ENCODE measurements at regions not wholly inside any gene's neighbourhood (a gene's known extent, or its start where the extent isn't known, plus 50 kb on each side); places are given as distances from the start of the nearest gene placed in this dataset.

- no peak for TF ChIP-seq CTCF (IDR thresholded peaks at IDR 0.05)
- no peak for TF ChIP-seq POLR2A (IDR thresholded peaks at IDR 0.05)
Measured at GRCh38 chr13:22789027-22789593, 391.7 kb upstream of the SGCG start.

All from lower leg skin (tissue), 3 donors.